ENCODE measurements at regions not wholly inside any gene's neighbourhood (a gene's known extent, or its start where the extent isn't known, plus 50 kb on each side); places are given as distances from the start of the nearest gene placed in this dataset.

DNA sequence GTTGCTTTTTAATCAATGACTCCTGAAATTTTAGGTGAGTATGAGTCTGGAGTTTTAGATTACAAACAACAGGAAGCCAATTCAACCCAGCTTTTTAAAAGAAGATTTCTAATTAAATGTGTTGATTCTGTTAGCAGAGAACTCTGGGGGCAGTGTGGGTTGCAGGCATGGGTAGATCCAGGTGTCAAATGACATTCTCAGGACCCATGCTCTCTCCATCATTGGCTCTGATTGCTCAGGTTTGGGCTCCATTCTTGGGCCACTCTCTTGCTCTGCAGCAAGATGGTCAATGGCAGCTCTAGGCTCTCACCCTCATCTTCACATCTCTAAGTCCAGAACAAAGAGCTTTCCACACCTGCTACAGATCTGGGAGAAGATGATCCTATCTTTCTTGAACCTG lies 463.7 kb downstream of the PREX1 start:
- TF ChIP-seq, protein P1, sequence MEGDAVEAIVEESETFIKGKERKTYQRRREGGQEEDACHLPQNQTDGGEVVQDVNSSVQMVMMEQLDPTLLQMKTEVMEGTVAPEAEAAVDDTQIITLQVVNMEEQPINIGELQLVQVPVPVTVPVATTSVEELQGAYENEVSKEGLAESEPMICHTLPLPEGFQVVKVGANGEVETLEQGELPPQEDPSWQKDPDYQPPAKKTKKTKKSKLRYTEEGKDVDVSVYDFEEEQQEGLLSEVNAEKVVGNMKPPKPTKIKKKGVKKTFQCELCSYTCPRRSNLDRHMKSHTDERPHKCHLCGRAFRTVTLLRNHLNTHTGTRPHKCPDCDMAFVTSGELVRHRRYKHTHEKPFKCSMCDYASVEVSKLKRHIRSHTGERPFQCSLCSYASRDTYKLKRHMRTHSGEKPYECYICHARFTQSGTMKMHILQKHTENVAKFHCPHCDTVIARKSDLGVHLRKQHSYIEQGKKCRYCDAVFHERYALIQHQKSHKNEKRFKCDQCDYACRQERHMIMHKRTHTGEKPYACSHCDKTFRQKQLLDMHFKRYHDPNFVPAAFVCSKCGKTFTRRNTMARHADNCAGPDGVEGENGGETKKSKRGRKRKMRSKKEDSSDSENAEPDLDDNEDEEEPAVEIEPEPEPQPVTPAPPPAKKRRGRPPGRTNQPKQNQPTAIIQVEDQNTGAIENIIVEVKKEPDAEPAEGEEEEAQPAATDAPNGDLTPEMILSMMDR (IDR thresholded peaks at IDR 0.05) = no peak
- TF ChIP-seq POLR2A (IDR thresholded peaks at IDR 0.05) = no peak
